Omental fat pad (tissue), 3 donors: ENCODE measurements at regions not wholly inside any gene's neighbourhood (a gene's known extent, or its start where the extent isn't known, plus 50 kb on each side); places are given as distances from the start of the nearest gene placed in this dataset.

Source experiments
- ATAC-seq: fragments of 150-250 bp; one replicate; pipeline ENCODE4 v1.9.1; 2016; ENCODE audit warnings: mild to moderate bottlenecking, moderate library complexity; ENCODE audit not compliant: low FRiP score
- DNase-seq: peaks from one replicate; pipeline ENCODE4 v3.0.0-alpha.2; 2019; ENCODE audit warnings: low spot score
- CTCF ChIP-seq, 3 donors: fragments of 450-650 bp; IDR thresholded peaks; one replicate each; pipeline ENCODE4 v1.5.1; 2016 to 2017; ENCODE audit warnings: antibody characterized with exemption in 3 of 3, mild to moderate bottlenecking in 3 of 3, moderate library complexity in 2 of 3

GRCh38 chr17:77858291-77859034 is 100.0 kb upstream of the TNRC6C start:
- ATAC-seq (no peak), DNase-seq (no peak)
- TF ChIP-seq CTCF (IDR thresholded peaks at IDR 0.05) = no peak

- ATAC-seq (no peak), DNase-seq (no peak)
- no peak for TF ChIP-seq CTCF (IDR thresholded peaks at IDR 0.05)
Observed at GRCh38 chr17:77859035-77859810, 99.3 kb upstream of the TNRC6C start.

GRCh38 chr17:77861133-77861695 is 97.3 kb upstream of the TNRC6C start:
- DNase-seq (no peak), ATAC-seq (no peak)
- TF ChIP-seq CTCF (IDR thresholded peaks at IDR 0.05) = no peak

GRCh38 chr17:77861981-77862645 is 96.4 kb upstream of the TNRC6C start:
- no peak for TF ChIP-seq CTCF (IDR thresholded peaks at IDR 0.05)
- no peak for DNase-seq
- ATAC-seq = no peak

- no peak for TF ChIP-seq CTCF (IDR thresholded peaks at IDR 0.05)
- DNase-seq = no peak
- ATAC-seq = no peak
Observed at GRCh38 chr17:77862890-77863813, 95.4 kb upstream of the TNRC6C start.

- no peak for ATAC-seq
- TF ChIP-seq CTCF (IDR thresholded peaks at IDR 0.05) = no peak
- no peak for DNase-seq
Observed at GRCh38 chr17:77863814-77864161, 94.7 kb upstream of the TNRC6C start.
